HuH-7 (cell line): ENCODE measurements at regions not wholly inside any gene's neighbourhood (a gene's known extent, or its start where the extent isn't known, plus 50 kb on each side); places are given as distances from the start of the nearest gene placed in this dataset.

Experiments
- DNase-seq: peaks from one replicate; pipeline ENCODE4 v3.0.0; 2011; ENCODE audit warnings: low spot score

DNA sequence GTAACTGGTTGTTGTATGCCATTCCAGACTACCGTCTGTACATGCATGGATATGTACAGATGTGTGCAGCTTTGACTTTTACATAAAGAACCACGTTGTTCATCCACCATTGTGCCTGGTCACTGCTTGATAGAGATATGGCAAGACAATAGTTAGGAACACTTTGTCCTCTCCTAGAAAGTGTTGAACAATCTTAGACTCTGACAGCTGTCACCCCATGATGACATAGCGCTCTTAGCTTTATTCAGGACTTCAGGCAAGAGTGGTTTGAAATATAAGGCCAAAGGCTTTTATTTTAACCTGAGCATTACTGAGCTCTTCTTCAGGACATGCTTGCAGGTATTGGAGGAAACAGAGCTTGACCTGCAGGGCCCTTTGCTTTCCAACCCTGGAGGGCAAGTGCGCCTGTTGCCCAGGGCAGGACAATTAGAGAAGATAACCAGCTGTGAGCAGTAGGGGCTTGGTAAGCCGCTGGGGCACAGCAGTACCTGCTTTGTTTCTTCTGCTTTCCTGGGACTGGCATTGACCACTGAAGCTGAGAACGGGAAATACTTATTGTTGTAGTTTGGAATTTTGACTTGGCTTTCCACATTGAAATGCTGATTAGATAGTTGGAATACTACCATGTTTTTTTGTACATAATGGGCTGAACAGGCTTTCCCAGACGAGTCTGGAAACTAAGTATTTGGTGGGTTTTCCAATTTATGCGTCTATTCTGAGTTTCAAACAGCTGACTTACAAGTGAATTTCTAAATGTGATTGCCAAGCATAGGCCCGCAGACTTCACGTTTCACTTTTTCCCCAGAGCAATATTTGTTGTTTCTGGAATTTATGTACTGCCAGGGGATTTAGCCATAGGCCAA, 51.1 kb downstream of the GARRE1 start:
- no peak for DNase-seq

DNA sequence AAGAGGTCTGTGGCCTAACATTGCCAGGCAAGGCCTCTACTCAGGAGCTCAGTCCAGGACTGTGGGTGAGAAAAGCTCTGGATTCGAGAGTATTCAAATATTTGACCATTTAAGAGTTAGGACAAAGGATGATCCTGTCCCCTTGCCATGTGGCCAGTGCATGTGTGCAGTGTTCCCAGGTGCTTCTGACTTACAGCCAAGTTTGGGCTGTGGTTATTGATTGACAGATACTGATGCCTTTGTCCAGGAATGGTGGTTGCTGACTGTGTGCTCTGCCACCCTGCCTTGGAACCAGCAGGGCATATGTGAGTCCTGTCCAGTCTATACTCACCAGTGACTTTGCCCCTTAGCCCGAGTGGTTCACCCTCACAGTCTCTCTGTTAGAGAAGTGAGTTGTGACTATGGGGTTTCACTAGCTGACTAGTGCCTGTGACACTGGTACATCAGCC, 51.9 kb downstream of the GARRE1 start:
- DNase-seq: peak; percentile 41

DNA sequence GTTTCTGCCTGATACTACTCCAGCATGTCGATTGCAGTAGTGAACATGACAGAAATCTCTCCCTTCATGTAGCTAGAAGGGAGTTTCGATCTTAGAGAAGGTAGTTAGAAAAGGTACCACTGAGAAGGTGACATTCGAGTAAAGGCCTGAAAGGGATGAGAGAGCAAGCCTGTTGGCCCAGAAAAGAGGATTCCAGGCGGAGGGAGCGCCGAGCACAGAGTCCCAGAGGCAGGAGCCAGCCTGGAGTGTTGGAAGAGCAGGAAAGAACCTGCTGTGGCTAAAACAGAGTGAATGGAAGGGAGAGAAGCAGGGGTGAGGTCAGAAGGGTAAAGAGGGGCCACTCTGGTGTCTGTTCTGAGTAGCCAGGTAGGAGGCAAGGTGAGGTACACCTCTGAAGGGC, 52.5 kb downstream of the GARRE1 start:
- no peak for DNase-seq

DNA sequence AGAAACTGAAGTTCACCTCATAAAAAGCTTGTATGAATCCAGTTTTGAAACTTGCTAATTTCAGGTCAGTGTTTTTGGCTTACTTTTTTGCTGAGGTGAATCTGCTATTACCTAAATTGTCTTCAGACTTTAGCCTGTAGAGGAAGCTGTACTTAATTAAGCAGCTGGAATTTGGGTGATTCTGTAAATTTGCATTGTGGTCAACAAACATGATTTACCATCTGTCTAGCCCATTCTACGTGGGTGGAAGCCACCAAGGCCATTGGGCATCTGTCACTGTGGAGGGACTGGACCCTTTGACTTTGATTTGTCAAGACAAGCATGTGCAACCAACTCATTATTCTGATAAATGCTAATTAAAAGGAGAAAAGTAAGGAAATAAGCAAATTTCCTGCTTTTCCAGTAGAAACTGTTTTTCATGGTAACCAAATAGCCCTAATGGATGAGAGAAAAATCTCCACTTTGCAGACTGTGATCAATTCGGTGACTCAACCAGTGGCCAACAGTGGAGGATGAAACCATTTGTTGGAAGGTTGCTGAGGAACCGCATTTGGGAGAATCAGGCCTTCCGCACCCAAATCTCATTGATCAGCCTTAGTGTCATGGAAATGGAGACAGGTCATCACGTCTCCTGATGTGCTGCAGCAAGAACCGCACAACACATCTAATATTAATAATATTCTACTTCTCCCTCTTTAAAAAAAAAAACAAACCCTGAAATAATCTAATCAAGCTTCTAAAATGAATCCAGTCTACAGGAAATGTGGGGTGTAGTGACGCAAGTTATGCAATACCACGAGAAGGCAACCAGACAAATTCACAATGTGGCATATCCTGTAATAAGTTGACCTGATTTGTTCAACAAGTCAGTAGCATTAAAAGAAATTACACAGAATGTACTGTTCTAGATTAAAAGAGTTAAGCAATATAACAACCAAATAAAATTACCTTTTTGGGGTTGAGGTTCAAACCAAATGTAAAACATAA, 54.3 kb downstream of the GARRE1 start:
- no peak for DNase-seq

DNA sequence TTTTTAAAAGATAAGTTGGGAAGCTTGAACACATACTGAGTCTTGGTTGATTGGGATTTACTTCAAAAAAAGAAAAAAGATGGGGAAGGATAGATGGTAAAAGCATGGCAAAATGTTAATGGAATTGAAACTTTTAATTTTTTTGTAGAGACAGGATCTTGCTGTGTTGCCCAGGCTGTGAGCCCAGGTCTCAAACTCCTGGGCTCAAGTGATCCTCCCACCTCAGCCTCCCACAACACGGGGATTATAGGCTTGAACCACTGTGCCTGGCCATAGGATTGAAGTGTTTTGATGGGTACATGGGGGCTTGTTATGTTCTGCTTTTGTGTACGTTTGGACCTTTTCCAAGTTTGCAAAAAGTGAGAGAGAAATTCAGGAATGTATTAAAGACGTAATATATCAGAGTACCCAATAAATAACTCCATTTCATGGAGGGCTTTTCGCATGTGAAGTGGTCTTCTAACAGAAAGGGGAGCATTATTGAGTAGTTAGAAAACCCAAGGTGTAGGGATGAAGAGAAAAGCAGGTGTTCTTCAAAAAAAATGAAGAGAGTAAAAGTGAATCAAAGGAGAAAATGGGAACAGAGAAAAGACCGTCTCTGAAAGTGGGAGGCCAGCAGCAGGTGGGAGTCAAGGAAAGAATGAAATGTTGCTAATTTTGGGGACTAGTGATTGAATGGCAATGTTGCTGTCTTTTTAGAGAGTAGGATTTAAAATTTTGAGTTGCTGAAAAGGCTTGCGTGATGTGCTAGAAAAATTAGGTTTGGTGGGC, 55.2 kb downstream of the GARRE1 start:
- no peak for DNase-seq

DNA sequence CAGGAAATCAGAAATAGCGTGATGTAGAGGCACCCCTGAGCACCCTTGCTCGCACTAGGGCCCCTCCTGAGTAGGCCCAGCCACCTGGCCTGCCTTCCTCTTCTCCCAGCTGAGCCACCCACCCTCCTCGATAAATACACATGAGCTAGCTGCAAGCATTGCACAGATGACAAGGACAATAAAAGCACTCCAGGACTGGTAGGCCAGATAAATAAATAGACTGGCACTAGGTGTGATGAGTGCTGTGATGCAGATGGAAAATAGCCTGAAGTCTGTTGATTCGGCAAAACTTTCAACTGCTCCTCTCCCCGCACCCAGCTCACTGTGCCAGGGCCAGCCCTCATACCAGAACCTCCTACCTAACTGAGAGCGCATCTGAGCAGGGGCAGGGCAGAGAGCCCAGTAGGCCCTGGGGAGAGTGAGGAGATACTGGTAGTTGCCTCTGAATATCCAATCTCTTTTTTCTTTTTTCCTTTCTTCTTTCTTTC, 54.5 kb upstream of the GPI start:
- DNase-seq: no peak

DNA sequence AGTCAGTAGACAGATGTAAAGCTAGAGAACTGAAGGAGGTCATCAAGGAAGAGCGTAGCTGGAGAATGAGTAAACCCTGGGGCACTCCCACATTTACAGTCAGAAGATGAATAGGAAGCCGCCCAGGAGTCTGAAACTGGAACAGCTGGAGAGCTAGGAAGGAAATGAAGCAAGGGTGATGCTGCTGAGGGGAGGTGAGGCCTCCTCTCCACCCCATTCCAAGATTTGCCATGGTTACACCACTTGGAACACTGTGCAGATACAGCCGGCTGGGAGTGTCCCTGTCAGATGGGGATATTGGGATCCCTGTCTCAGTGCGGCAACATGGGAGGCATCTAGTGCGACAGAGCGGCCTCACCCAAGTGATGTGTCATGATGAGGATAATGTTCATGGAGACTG, 51.8 kb upstream of the GPI start:
- no peak for DNase-seq

DNA sequence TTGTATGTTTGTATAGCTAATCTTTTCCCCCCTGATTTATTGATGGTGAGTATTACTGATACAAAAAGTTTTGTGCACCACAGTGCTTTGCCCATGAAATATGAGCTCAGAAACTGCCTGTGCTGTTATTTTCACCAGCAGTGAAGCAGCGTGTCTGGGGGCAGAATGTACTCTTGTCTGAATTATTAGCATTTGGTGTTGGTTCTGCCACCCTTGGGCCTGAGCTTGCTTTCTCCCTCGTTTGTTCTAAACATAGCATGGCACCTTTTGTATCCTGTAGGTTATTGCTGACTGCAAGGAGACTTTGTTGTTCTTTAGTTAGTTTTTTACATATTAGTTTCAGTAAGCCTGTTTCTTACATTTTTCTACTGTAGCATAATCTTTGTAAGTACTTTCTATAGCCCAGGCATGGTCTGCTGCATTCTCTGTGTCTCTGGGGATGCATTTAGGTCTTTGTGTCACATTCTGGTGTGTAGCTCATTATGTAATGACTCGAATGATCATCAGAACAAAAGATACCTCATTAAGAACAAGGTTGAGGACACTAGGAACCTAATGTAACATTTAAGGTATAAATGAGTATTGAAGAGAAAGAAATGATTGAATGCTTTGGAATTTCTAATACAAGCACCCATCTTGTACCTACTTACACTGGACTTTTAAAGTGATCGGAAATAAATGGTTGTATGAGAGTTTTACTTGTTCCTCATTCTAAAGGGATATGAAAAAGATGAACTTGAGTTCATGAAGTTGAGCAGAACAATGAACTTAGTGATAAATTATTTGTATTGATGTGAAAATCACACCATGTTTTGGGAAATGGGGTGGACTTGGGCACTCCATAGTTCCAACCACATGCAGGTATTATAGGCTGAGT, 50.3 kb upstream of the GPI start:
- no peak for DNase-seq
